Glomerular visceral epithelial cell (primary cell): ENCODE measurements at regions not wholly inside any gene's neighbourhood (a gene's known extent, or its start where the extent isn't known, plus 50 kb on each side); places are given as distances from the start of the nearest gene placed in this dataset.

Experiments
- DNase-seq: peaks from one replicate; pipeline ENCODE4 v3.0.0-alpha.2; 2016; ENCODE audit errors: extremely low spot score

DNA sequence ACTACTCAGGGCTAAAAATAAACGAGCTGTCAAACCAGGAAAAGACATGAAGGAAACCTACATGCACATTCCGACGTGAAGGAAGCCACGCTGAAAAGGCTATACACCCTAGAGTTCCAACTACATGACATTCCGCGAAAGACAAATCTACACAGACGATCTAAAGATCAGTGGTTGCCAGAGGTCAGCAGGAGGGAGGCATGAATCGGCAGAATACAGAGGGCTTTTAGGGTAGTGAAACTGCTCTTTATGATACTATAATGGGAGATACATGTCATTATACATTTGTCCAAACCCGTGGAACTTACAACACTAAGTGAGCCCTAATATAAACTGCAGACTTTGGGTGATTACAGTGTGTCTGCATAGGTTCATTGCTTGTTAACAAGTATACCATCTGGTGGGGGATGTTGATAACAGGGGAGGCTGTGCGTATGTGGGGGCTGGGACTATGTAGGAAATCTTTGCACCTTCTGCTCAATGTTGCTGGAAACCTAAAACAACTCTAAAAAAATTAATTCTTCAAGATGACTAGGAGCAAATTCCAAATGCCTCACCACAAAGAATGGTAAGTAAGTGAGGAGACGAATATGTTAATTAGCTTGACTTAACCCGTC, 132.2 kb upstream of the CDH4 start:
- DNase-seq, result no peak

DNA sequence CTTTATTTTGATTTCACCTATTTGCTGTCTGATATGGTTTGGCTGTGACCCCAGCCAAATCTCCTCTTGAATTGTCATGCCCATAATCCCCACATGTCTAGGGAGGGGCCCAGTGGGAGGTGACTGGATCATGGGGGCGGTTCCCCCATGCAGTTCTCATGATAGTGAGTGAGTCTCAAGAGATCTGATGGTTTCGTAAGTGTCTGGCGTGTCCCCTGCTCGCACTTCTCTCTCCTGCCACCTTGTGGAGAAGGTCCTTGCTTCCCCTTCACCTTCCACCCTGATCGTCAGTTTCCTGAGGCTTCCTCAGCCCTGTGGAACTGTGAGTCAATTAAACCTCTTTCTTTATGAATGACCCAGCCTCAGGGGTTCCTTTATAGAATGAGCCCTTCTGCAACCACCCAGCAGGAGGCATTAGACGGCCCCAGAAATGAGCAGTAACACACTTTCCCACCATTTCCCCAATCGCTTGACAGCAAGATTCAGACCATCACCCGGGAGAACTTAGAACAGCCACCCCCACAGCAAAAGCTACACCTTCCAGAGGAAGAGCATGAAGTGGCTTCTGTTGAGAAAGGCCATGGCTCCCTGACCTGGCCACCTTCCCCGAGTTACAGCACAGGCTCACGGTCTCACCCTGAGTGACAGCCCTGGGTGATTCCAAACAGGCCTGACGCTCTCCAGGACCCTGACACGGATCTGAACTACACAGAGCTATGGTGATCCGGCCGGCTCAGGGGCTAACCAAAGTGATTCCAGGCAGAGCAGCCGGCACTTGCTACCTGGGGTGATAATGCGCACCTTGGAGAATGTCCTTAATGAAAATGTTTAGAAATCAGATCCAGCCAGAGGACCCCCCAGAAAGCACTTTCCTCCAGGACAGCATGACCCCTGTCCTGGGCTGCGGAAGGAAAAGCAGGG, 131.2 kb upstream of the CDH4 start:
- peak; percentile 81 for DNase-seq

DNA sequence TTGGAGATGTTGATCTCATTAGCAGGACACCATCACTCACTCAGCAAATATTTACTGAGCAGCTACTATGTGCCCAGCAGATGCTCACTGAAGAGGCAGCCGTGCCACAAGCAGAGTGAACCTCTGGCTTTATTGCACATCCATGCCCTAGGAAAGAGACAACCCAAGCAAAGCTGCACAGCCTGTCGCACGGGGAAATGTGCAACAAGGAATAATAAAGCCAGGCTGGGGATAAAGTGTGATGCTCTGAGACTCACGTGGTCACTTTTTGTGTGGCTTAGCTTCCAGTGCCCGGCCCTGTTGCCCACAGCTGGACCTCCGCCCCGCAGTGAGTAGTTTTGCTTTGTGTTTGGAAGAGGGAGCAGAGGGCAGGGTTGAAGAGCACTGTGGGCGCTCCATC, 130.4 kb upstream of the CDH4 start:
- no peak for DNase-seq

- no peak for DNase-seq
These were observed 128.8 kb upstream of the CDH4 start for GRCh38 chr20:61123286-61123685.

DNA sequence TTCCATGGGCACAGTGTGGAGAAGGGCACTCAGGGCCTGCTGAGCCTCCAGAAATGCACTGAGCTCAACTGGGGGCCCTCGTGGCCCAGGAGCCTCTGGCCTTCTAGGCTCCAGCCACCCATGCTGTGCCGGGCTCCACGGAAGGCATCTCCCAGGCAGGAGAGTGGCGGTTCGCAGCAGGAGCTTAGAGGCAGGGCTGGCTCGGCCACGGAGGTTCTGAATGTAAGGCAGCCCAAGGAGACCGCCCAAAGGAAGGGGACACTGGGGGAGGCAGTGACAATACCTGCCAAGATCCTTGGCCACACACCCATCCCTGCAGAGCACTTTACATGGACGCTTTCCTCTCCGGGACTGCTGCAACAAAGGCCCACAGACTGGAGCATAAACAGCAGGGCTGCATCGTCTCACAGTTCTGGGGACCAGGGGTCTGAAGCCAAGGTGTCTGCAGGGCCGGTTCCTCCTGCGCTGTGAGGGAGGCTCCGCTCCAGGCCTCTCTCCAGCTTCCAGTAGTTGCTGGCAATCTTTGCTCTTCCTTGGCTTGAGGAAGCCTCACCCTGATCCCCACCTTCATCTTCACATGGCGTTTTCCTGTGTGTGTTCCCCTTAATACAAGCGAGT, 128.2 kb upstream of the CDH4 start:
- no peak for DNase-seq

DNA sequence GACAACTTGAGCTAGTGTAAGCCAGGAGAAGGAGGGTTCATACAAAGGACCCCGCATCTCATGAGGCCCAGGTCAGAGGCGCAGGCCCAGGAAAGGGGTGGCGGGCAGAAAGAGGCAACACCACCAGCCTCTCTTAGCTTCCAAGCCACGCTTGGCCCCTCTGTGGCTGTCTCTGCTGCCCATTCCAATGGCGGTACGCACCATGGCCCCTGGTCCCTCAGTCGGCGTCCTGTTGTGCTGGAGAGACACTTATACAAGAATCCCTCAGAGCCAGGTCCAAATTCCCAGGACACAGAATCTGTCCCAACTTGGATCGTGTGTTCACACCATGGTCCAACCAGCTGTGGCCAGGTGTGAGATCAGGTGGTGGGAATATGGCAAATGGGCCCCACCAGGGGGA, 127.0 kb upstream of the CDH4 start:
- no peak for DNase-seq

GRCh38 chr20:61125546-61126180, 126.4 kb upstream of the CDH4 start:
- no peak for DNase-seq

- DNase-seq, result no peak
These were observed 125.5 kb upstream of the CDH4 start for GRCh38 chr20:61126369-61127195.

GRCh38 chr20:61127311-61128039, 124.6 kb upstream of the CDH4 start:
- peak; percentile 59 for DNase-seq

DNA sequence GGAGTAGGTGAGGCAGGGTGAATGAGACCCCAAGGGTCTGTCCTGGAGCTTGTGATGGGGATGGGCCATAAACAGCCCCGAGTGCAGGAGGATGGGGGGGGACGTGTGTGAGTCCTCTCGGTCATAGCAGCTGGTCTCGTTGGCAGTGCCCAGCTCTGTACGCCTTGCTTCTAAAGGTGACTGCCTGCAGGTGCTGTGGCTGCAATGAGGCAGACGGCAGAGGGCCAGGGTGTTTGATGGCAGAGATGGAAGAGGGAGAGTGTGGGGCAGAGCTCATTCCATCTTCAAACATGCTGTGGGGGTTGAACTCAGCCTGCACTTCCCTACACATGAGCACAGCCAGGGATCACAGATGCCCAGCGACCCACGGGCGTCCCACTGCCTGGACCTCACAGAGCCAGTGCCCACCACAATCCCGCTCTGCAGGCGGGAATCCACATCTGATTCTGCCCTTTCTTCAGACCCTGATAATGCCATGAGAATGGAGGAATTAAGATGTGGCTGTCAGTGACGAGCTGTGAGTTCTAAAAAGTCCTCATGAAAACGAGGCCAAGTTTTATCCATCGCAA, 123.3 kb upstream of the CDH4 start:
- DNase-seq, result no peak

DNA sequence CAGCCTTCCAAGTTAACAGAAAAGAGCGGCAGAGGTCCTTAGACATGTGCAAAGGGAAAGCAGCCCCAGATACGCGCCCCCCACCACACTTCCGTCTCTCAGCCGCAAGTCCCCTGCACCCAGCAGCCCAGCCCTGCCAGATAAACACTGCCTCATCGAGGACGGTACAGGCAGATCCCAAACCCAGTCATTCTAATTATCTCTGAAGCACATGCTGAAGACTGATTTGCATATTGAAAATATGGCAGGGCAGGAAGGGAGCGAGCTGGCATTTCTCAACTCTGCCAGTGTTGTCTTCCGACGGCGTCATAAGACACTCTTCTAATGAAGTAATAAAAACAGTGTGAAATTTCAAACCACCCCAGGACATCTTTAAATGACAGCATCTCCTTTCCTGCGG, 122.8 kb upstream of the CDH4 start:
- no peak for DNase-seq

DNA sequence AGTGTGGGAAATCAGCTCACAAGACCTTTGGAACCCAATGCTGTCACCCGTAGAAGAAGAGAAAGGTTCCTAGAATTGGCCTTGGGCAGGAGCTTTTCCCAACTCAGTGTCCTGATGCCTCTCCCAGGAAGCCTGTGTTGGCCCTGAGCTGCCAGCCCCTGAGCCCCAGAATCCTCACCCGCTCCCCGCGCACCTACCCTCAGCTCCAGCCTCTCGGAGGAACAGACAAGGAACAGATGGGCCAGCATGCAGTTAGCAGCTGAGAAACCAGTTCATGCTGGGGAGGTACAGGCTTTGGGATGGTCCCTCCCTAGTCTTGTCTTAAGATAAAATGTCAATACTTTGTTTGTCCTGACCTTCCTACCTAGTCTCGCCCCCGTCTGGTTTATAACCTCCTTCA, 121.9 kb upstream of the CDH4 start:
- DNase-seq, result no peak

DNA sequence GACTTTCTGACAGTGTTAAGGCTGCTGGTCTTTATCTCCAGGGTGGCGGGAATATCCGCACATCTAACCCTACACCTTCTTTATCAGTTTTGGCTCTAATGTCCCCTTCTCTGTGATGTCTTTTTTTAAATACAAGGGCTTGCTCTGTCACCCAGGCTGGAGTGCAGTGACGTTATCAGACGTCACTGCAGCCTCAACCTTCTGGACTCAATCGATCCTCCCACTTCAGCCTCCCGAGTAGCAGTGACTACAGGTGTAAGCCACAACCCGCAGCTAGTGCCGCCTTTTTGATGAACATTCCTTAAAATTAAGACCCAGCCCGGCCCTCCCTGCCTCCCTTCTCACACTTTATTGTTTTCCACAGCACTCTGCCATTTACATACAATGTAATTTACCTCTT, 120.1 kb upstream of the CDH4 start:
- no peak for DNase-seq

GRCh38 chr20:61133611-61134010, 118.5 kb upstream of the CDH4 start:
- no peak for DNase-seq

DNA sequence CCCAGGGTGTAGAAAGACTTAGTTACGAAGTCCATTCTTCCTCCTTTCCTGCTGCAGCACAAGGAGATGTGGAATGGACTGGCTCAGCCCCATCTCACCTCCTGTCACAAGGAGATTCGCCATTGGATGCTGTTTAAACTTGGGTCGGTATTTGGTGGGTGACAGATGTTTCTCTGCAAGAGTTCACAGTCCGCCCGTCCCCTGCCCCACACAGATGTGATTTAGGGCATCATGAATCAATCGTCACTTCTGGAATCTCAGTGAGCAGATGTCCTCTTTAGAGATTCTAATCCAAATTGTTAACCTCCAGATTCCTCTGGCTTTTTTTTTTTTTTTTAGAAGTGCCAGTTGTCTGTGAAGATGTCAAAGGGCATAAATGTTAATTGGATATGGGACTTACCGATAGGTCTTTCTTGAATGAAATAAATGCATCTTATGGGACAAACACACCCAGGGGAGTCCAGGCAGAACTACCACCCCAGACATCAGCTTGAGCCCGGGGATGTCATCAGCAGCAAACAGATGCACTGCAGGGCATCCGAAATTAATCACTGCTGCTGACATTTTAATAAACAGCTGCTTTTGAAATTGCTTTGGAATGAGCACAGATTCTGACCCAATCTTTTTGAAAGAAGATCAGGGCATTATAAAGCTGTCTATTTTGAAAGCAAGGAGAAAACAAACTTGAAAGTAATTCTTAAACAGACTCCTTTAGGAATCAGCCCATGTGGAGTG, 117.6 kb upstream of the CDH4 start:
- DNase-seq, result no peak

GRCh38 chr20:61135266-61135665, 116.8 kb upstream of the CDH4 start:
- no peak for DNase-seq

DNA sequence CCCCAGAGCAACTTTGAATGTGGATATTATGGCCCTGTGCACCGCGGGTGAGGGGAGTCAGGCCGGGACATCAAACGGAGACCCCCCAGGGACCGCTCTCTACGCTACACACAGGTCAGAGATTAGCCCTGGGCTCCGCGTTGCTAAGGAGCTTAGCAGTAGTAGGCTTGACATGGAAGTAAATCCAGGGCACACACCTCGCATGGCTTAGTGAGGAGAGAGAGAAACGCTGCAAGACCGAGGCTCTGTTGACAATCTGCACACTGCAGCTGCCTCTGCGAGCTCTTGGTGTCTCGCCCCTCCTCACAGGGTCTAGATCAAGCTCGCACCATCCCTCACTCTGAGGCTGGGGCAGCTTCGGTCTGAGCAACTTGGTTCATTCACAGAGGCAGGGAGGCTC, 116.1 kb upstream of the CDH4 start:
- DNase-seq, result no peak

DNA sequence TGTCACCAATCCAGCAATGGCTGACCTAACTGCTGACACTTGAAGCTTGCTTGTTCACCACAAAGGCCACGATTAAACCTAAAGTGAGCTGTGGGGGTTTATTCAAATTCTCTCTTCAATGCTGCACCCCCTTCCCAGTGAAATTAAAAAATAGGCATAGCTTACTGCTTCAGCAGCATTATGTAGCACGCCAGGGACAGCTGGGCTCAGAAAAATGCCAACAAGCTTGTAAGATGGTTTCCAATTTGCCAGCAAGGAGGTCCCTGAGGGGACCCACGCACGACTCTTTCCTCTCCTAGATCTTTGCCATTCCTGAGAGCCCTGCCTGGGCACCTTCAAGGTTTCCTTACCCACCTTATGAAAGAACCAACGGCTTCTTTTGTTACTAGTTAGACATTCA, 113.5 kb upstream of the CDH4 start:
- DNase-seq, result no peak

DNA sequence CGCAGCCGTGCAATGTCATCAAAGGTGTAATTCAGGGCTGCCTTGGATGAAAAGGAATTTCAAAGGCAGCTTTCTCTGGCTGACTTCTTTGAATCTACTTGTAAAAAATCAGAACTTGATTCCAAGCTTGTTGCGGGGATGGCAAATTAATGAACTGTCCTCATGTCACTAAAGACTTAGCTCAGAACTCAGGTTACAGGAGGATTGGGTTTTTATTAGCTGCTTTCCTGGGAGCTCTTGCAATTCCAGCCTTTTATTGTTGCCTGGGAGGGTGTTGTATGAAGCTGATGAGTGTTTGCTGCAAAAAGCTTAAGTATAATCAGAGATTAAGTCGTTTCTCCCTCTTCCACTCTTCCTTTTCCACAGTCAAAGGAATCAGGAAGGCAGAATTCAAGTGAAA, 113.0 kb upstream of the CDH4 start:
- no peak for DNase-seq

- DNase-seq, result no peak
These were observed 111.5 kb upstream of the CDH4 start for GRCh38 chr20:61140576-61140975.
